Pancreas (tissue), 10 donors: ENCODE measurements at regions not wholly inside any gene's neighbourhood (a gene's known extent, or its start where the extent isn't known, plus 50 kb on each side); places are given as distances from the start of the nearest gene placed in this dataset.

Experiments
- ATAC-seq, 4 donors: fragments of 200-7000 bp; cut with Tn5 transposase; one replicate each; pipeline versions ENCODE4 v1.8.0 to v1.9.1; 2020; ENCODE audit warnings: mild to moderate bottlenecking in 4 of 4, moderate library complexity in 4 of 4
- DNase-seq, 6 donors: peaks; one replicate each; pipeline ENCODE4 v3.0.0-alpha.2; 2020
- FAIRE-seq: peaks from 2 replicates; lab custom pipeline; 2012; peaks lifted over from hg19 to GRCh38; lab: Jason Lieb, UNC
- H3K27ac ChIP-seq, 4 donors: fragments of 200-600 bp; sonication (generic); 1 replicate in 3 of 4; 2 replicates in 1 of 4; pipeline versions ENCODE4 v1.5.0 to v1.8.0; 2020
- H3K27me3 ChIP-seq, 4 donors: fragments of 200-600 bp; one replicate each; pipeline ENCODE4 v1.8.0; 2021
- H3K36me3 ChIP-seq, 3 donors: fragments of 200-600 bp; sonication (generic) in 1 of 3; one replicate each; pipeline versions ENCODE4 v1.5.0 to v1.8.0; 2020 to 2021
- H3K4me1 ChIP-seq, 3 donors: fragments of 200-600 bp; one replicate each; pipeline ENCODE4 v1.8.0; 2021
- H3K4me3 ChIP-seq, 4 donors: fragments of 200-600 bp; sonication (generic) in 2 of 4; one replicate each; pipeline versions ENCODE4 v1.5.0 to v1.8.0; 2020 to 2021
- H3K9me3 ChIP-seq, 4 donors: fragments of 200-600 bp; one replicate each; pipeline ENCODE4 v1.8.0; 2021
- CTCF ChIP-seq, 4 donors: fragments of 200-600 bp; sonication (generic) in 3 of 4; IDR thresholded peaks; one replicate each; pipeline versions ENCODE4 v1.5.0 to v1.8.0; 2021; ENCODE audit warnings: antibody characterized with exemption in 4 of 4
- WGBS, 2 donors: extraction: QIAGEN DNeasy Blood & Tissue Kit; methylation state at CpG; one replicate each; pipeline ENCODE4 v1.1.7; 2013; 5-methylcytosine and 5-hydroxymethylcytosine counted together
- intact Hi-C, 3 donors: fragments of 100-400 bp; cut with DNase I; formaldehyde crosslinking; loops; one replicate each; pipeline versions ENCODE4 v1.11.1 to v1.14.2; 2022
- donor health status: healthy with polysubstance abuse.
- donor health status: DM: no; HTN: no; CAD: no; lungs with moderate emphysema.
- donor health status: DM: no; HTN: no; CAD: no.
- donor health status: control.
- donor health status: control.
- donor health status: Bipolar disorder and iron deficiency.
- donor health status: DM: yes; HTN: yes; CAD: no.
- donor health status: DM: no; HTN: no; CAD: no.
- donor health status: DM: no; HTN: no; CAD: no.
- donor health status: DM: yes; HTN: yes; CAD: no.

GRCh38 chr17:83179811-83180210, 100.4 kb downstream of the METRNL start:
- Histone ChIP-seq H3K27me3 (no peaks in the 10 kb centered on the region), H3K4me3 (no peak overlapping the region), H3K27ac (no peak overlapping the region), H3K36me3 (no peaks in the 10 kb centered on the region), H3K4me1 (no peaks in the 10 kb centered on the region), H3K9me3 (no peaks in the 10 kb centered on the region)
- DNase-seq (peak in 1 of 6 donors; percentile 12), ATAC-seq (no peak), FAIRE-seq (no peak)
- no peak for TF ChIP-seq CTCF (IDR thresholded peaks at IDR 0.05)
- 83 to 84% methylated on average over 9 of the region's 9 CpGs for WGBS, 2 donors
- intact Hi-C loops, result no loop called here

GRCh38 chr17:83180264-83180995, 101.0 kb downstream of the METRNL start:
- FAIRE-seq, result no peak
- Histone ChIP-seq H3K4me1 (no peaks in the 10 kb centered on the region), H3K27me3 (no peaks in the 10 kb centered on the region), H3K9me3 (no peaks in the 10 kb centered on the region), H3K4me3 (no peak overlapping the region), H3K36me3 (no peaks in the 10 kb centered on the region), H3K27ac (no peak overlapping the region)
- WGBS, 2 donors, result 89 to 91% methylated on average over 25 of the region's 25 CpGs
- ATAC-seq, result no peak
- intact Hi-C loops, result no loop called here
- peak in 2 of 6 donors; percentile 2 to 29 for DNase-seq
- TF ChIP-seq CTCF (IDR thresholded peaks at IDR 0.05), result no peak

GRCh38 chr17:83180996-83181481, 101.6 kb downstream of the METRNL start:
- WGBS, 2 donors, result 83 to 95% methylated on average over 2 of the region's 2 CpGs
- H3K27me3 ChIP-seq, result no peaks in the 10 kb centered on the region

GRCh38 chr17:83181991-83182619, 102.7 kb downstream of the METRNL start:
- 83% methylated on average over 13 of the region's 13 CpGs for WGBS, 2 donors
- Histone ChIP-seq H3K9me3 (no peaks in the 10 kb centered on the region), H3K36me3 (no peaks in the 10 kb centered on the region), H3K27me3 (no peaks in the 10 kb centered on the region), H3K4me3 (no peak overlapping the region), H3K27ac (no peak overlapping the region), H3K4me1 (no peaks in the 10 kb centered on the region)
- no peak for FAIRE-seq
- ATAC-seq, result no peak
- intact Hi-C loops, result no loop called here
- TF ChIP-seq CTCF (IDR thresholded peaks at IDR 0.05), result no peak
- peak in 2 of 6 donors; percentile 6 to 35 for DNase-seq

More at GRCh38 chr17:83180996-83181481, 101.6 kb downstream of the METRNL start:
- Histone ChIP-seq H3K27ac (no peak overlapping the region), H3K9me3 (no peaks in the 10 kb centered on the region), H3K4me1 (no peaks in the 10 kb centered on the region), H3K36me3 (no peaks in the 10 kb centered on the region), H3K4me3 (no peak overlapping the region)
- no peak for ATAC-seq
- intact Hi-C loops, result no loop called here
- no peak for FAIRE-seq
- TF ChIP-seq CTCF (IDR thresholded peaks at IDR 0.05), result no peak
- DNase-seq, result peak in 1 of 6 donors; percentile 7
